MCF 10A (cell line): ENCODE measurements at regions not wholly inside any gene's neighbourhood (a gene's known extent, or its start where the extent isn't known, plus 50 kb on each side); places are given as distances from the start of the nearest gene placed in this dataset.

ENCODE experiments used
- BruUV-seq: library from RNA; stranded (reverse); fragments of 400-500 nt; replicated peaks from 2 replicates; lab custom pipeline; 2021; lab: Mats Ljungman, UMichigan
- CTCF ChIA-PET: fragments of 300-600 bp; sonication (Branson Sonifier 250); formaldehyde crosslinking; extraction: SDS; loops from one replicate; lab custom pipeline; 2021; ENCODE audit warnings: antibody characterized with exemption, inconsistent platforms; lab: Yijun Ruan, JAX
- POLR2A ChIA-PET: fragments of 300-600, 350-650 bp; sonication (Branson Sonifier 250); formaldehyde crosslinking; extraction: SDS; loops from one replicate; lab custom pipeline; 2020; ENCODE audit warnings: antibody characterized with exemption, inconsistent platforms; lab: Yijun Ruan, JAX
- DNase-seq: peaks from one replicate; pipeline ENCODE4 v3.0.0-alpha.2; 2018; ENCODE audit not compliant: unreplicated experiment
- H3K27ac Mint-ChIP-seq: one replicate; pipeline ENCODE4 v1.8.0; 2022; ENCODE audit warnings: mild to moderate bottlenecking, low read depth, mixed read lengths; ENCODE audit not compliant: unreplicated experiment
- H3K27me3 Mint-ChIP-seq: one replicate; pipeline ENCODE4 v1.8.0; 2022; ENCODE audit warnings: mixed read lengths; ENCODE audit not compliant: insufficient read depth, unreplicated experiment
- H3K36me3 Mint-ChIP-seq: one replicate; pipeline ENCODE4 v1.8.0; 2022; ENCODE audit warnings: mild to moderate bottlenecking, moderate library complexity, mixed read lengths; ENCODE audit not compliant: insufficient read depth, unreplicated experiment
- H3K4me1 Mint-ChIP-seq: one replicate; pipeline ENCODE4 v1.8.0; 2022; ENCODE audit warnings: mixed read lengths; ENCODE audit not compliant: insufficient read depth, unreplicated experiment
- H3K4me3 Mint-ChIP-seq: one replicate; pipeline ENCODE4 v1.8.0; 2022; ENCODE audit warnings: mild to moderate bottlenecking, moderate library complexity, mixed read lengths; ENCODE audit not compliant: unreplicated experiment
- H3K9me3 Mint-ChIP-seq: one replicate; pipeline ENCODE4 v1.8.0; 2022; ENCODE audit warnings: mixed read lengths; ENCODE audit not compliant: unreplicated experiment
- CTCF ChIP-seq: fragments of 200-600 bp; IDR thresholded peaks from one replicate; pipeline ENCODE4 v1.8.0; 2022; ENCODE audit warnings: antibody characterized with exemption, mild to moderate bottlenecking; ENCODE audit not compliant: unreplicated experiment
- intact Hi-C: fragments of 100-400 bp; cut with micrococcal nuclease; formaldehyde crosslinking; loops from 2 replicates; pipeline ENCODE4 v1.14.1; 2022

- POLR2A ChIA-PET, result no interaction called here
- no peaks in the 10 kb centered on the region for H3K36me3 Mint-ChIP-seq
Observed at GRCh38 chr22:47325249-47325648, 562.8 kb downstream of the TBC1D22A start.

GRCh38 chr22:47324435-47324990 lies 562.1 kb downstream of the TBC1D22A start:
- BruUV-seq, result no TSS peak
- ChIA-PET CTCF (interaction anchor here (0.5 to 1.0 kb wide), 3 partner anchors 27 to 907 kb away, joined by 3 read pairs; no protein-coding TSS in a partner anchor), POLR2A (interaction anchor here (0.8 kb wide), 1 partner anchor 12 kb away, joined by 3 read pairs; no protein-coding TSS in a partner anchor)
- no peaks in the 10 kb centered on the region for H3K27me3 Mint-ChIP-seq
- no peak overlapping the region for H3K4me3 Mint-ChIP-seq
- H3K4me1 Mint-ChIP-seq, result peaks cover 20% of the 10 kb centered on the region
- intact Hi-C loops, result no loop called here
- no peak for TF ChIP-seq CTCF
- H3K36me3 Mint-ChIP-seq, result no peaks in the 10 kb centered on the region
- H3K9me3 Mint-ChIP-seq, result no peaks in the 10 kb centered on the region
- no peak for DNase-seq
- H3K27ac Mint-ChIP-seq, result no peak overlapping the region

More at GRCh38 chr22:47325249-47325648, 562.8 kb downstream of the TBC1D22A start:
- CTCF ChIA-PET, result interaction anchor here (0.5 kb wide), 1 partner anchor 906 kb away, joined by 3 read pairs; no protein-coding TSS in a partner anchor
- TF ChIP-seq CTCF, result no peak
- H3K27me3 Mint-ChIP-seq, result no peaks in the 10 kb centered on the region
- H3K9me3 Mint-ChIP-seq, result no peaks in the 10 kb centered on the region
- no peak overlapping the region for H3K4me3 Mint-ChIP-seq
- intact Hi-C loops, result no loop called here
- H3K27ac Mint-ChIP-seq, result no peak overlapping the region
- H3K4me1 Mint-ChIP-seq, result peaks cover 27% of the 10 kb centered on the region
- DNase-seq, result no peak
- BruUV-seq, result no TSS peak

- H3K9me3 Mint-ChIP-seq, result no peaks in the 10 kb centered on the region
- no peak overlapping the region for H3K27ac Mint-ChIP-seq
Observed at GRCh38 chr22:47323518-47323917, 561.1 kb downstream of the TBC1D22A start.

More at GRCh38 chr22:47323518-47323917, 561.1 kb downstream of the TBC1D22A start:
- no peak for DNase-seq
- no TSS peak for BruUV-seq
- Mint-ChIP-seq H3K27me3 (no peaks in the 10 kb centered on the region), H3K36me3 (no peaks in the 10 kb centered on the region), H3K4me1 (peaks cover 14% of the 10 kb centered on the region), H3K4me3 (no peak overlapping the region)
- CTCF ChIA-PET, result interaction anchor here (0.6 kb wide), 1 partner anchor 203 kb away, joined by 3 read pairs; no protein-coding TSS in a partner anchor
- POLR2A ChIA-PET, result interaction anchor here (0.6 kb wide), 1 partner anchor 44 kb away, joined by 4 read pairs; no protein-coding TSS in a partner anchor
- TF ChIP-seq CTCF, result no peak
- intact Hi-C loops, result no loop called here
